Spleen (tissue), 11 donors: ENCODE measurements at regions not wholly inside any gene's neighbourhood (a gene's known extent, or its start where the extent isn't known, plus 50 kb on each side); places are given as distances from the start of the nearest gene placed in this dataset.
A peak's percentile ranks its signal among the peaks of the same experiment; 100 is the strongest.

Experiments
- DNase-seq: peaks from one replicate; pipeline ENCODE4 v3.0.0-alpha.2; 2020
- H3K27ac ChIP-seq, 8 donors: fragments of 200-600 bp; sonication (generic) in 7 of 8; 1 replicate in 4 of 8; 2 replicates in 4 of 8; pipeline versions ENCODE4 v1.5.0 to v1.8.0; 2016 to 2021; ENCODE audit warnings: inconsistent platforms in 4 of 8, mild to moderate bottlenecking in 4 of 8, moderate library complexity in 1 of 8
- H3K27me3 ChIP-seq, 7 donors: fragments of 200-600 bp; sonication (generic) in 6 of 7; replicated peaks in 1 of 7; 1 replicate in 4 of 7; 2 replicates in 3 of 7; pipeline versions ENCODE4 v1.5.0 to v1.8.0; 2016 to 2021; ENCODE audit warnings: inconsistent platforms in 3 of 7, mild to moderate bottlenecking in 1 of 7
- H3K36me3 ChIP-seq, 6 donors: fragments of 200-600 bp; sonication (generic) in 5 of 6; 1 replicate in 4 of 6; 2 replicates in 2 of 6; pipeline versions ENCODE4 v1.5.0 to v1.8.0; 2016 to 2021; ENCODE audit warnings: inconsistent platforms in 2 of 6
- H3K4me1 ChIP-seq, 6 donors: fragments of 200-600 bp; sonication (generic) in 5 of 6; 1 replicate in 3 of 6; 2 replicates in 3 of 6; pipeline versions ENCODE4 v1.5.0 to v1.8.0; 2016 to 2021; ENCODE audit warnings: inconsistent platforms in 3 of 6
- H3K4me3 ChIP-seq, 8 donors: fragments of 200-600 bp; sonication (generic) in 7 of 8; 1 replicate in 4 of 8; 2 replicates in 4 of 8; pipeline versions ENCODE4 v1.5.0 to v1.8.0; 2016 to 2021; ENCODE audit warnings: inconsistent platforms in 4 of 8, mild to moderate bottlenecking in 4 of 8, moderate library complexity in 2 of 8
- H3K9me3 ChIP-seq, 8 donors: fragments of 200-600 bp; sonication (generic) in 7 of 8; 1 replicate in 4 of 8; 2 replicates in 4 of 8; pipeline versions ENCODE4 v1.5.0 to v1.8.0; 2016 to 2021; ENCODE audit warnings: inconsistent platforms in 4 of 8
- CTCF ChIP-seq, 11 experiments: fragments of 200-600 bp in 7 of 11; fragments of 450-650 bp in 4 of 11; sonication (generic) in 4 of 11; IDR thresholded peaks in 8 of 11; conservative IDR thresholded peaks in 3 of 11; 1 replicate in 7 of 11; 2 replicates in 4 of 11; pipeline versions ENCODE4 v1.4.0 to v1.8.0; 2016 to 2021; ENCODE audit warnings: antibody characterized with exemption in 11 of 11, inconsistent platforms in 4 of 11, mild to moderate bottlenecking in 1 of 11
- POLR2A ChIP-seq, 3 donors: fragments of 450-650 bp; IDR thresholded peaks; one replicate each; pipeline ENCODE4 v1.5.1; 2017; ENCODE audit warnings: antibody characterized with exemption in 3 of 3, mild to moderate bottlenecking in 1 of 3
- POLR2AphosphoS5 ChIP-seq, 3 donors: sonication (generic); formaldehyde crosslinking; IDR thresholded peaks; one replicate each; pipeline ENCODE4 v1.5.1; 2017; ENCODE audit warnings: antibody characterized with exemption in 3 of 3
- WGBS, 5 donors: extraction: QIAGEN DNeasy Blood & Tissue Kit in 3 of 5; methylation state at CpG; one replicate each; pipeline versions ENCODE4 v1.1.5 to v1.1.7; 2013 to 2018; 5-methylcytosine and 5-hydroxymethylcytosine counted together
- intact Hi-C: fragments of 100-400 bp; cut with DNase I; formaldehyde crosslinking; loops from one replicate; pipeline ENCODE4 v1.15.0; 2023; ENCODE audit warnings: low total_unique reads
- donor health status: healthy with polysubstance abuse.
- donor health status: DM: no; HTN: no; CAD: no; lungs with moderate emphysema.
- donor health status: DM: no; HTN: no; CAD: no.
- donor health status: Bipolar disorder and iron deficiency.
- donor health status: healthy.
- donor health status: DM: no; HTN: no; CAD: no.
- donor health status: DM: yes; HTN: yes; CAD: no.

- Histone ChIP-seq H3K27ac (no peak overlapping the region), H3K4me1 (no peaks in the 10 kb centered on the region), H3K9me3 (no peaks in the 10 kb centered on the region), H3K4me3 (no peak overlapping the region), H3K36me3 (no peaks in the 10 kb centered on the region), H3K27me3 (peaks cover 0 to 37% (median 0%) of the 10 kb centered on the region in 7 donors)
- TF ChIP-seq POLR2AphosphoS5 (IDR thresholded peaks at IDR 0.05) (no peak), CTCF (IDR thresholded peaks at IDR 0.05 in 8 of 11, conservative IDR thresholded peaks at IDR 0.05 in 3 of 11) (no peak), POLR2A (IDR thresholded peaks at IDR 0.05) (no peak)
- no peak for DNase-seq
- WGBS, 5 donors = 53 to 72% (median 62%) methylated on average over 7 of the region's 7 CpGs
- intact Hi-C loops = no loop called here
These were observed 378.2 kb upstream of the SULF2 start for GRCh38 chr20:48163505-48163904.

GRCh38 chr20:48162621-48163020 lies 377.3 kb upstream of the SULF2 start:
- H3K27ac ChIP-seq = no peak overlapping the region
- H3K9me3 ChIP-seq = no peaks in the 10 kb centered on the region
- intact Hi-C loops = no loop called here
- DNase-seq = no peak
- 76 to 93% (median 88%) methylated on average over 13 of the region's 13 CpGs for WGBS, 5 donors
- H3K4me1 ChIP-seq = no peaks in the 10 kb centered on the region
- H3K4me3 ChIP-seq = no peak overlapping the region
- H3K36me3 ChIP-seq = no peaks in the 10 kb centered on the region
- peaks cover 0 to 37% (median 0%) of the 10 kb centered on the region in 7 donors for H3K27me3 ChIP-seq
- TF ChIP-seq POLR2A (IDR thresholded peaks at IDR 0.05) (no peak), POLR2AphosphoS5 (IDR thresholded peaks at IDR 0.05) (no peak), CTCF (IDR thresholded peaks at IDR 0.05 in 8 of 11, conservative IDR thresholded peaks at IDR 0.05 in 3 of 11) (no peak)

- no peak for TF ChIP-seq POLR2A (IDR thresholded peaks at IDR 0.05)
- TF ChIP-seq POLR2AphosphoS5 (IDR thresholded peaks at IDR 0.05) = peak in 2 of 3 donors; percentile 10 to 17
- no peak for TF ChIP-seq CTCF (IDR thresholded peaks at IDR 0.05 in 8 of 11, conservative IDR thresholded peaks at IDR 0.05 in 3 of 11)
- Histone ChIP-seq H3K4me3 (no peak overlapping the region), H3K9me3 (peaks cover 0 to 21% (median 11%) of the 10 kb centered on the region in 8 donors), H3K4me1 (no peaks in the 10 kb centered on the region), H3K27ac (no peak overlapping the region), H3K36me3 (no peaks in the 10 kb centered on the region), H3K27me3 (peaks cover 0 to 14% (median 0%) of the 10 kb centered on the region in 7 donors)
- 71 to 81% (median 77%) methylated on average over 11 of the region's 11 CpGs for WGBS, 5 donors
- no peak for DNase-seq
- intact Hi-C loops = no loop called here
These were observed 374.1 kb upstream of the SULF2 start for GRCh38 chr20:48159145-48160008.

GRCh38 chr20:48158014-48158413 lies 372.7 kb upstream of the SULF2 start:
- no peaks in the 10 kb centered on the region for H3K4me1 ChIP-seq
- TF ChIP-seq CTCF (IDR thresholded peaks at IDR 0.05 in 8 of 11, conservative IDR thresholded peaks at IDR 0.05 in 3 of 11) (no peak), POLR2A (IDR thresholded peaks at IDR 0.05) (no peak), POLR2AphosphoS5 (IDR thresholded peaks at IDR 0.05) (no peak)
- no peak overlapping the region for H3K27ac ChIP-seq
- peaks cover 0 to 21% (median 11%) of the 10 kb centered on the region in 8 donors for H3K9me3 ChIP-seq
- DNase-seq = no peak
- no peak overlapping the region for H3K4me3 ChIP-seq
- 61 to 81% (median 71%) methylated on average over 2 of the region's 2 CpGs for WGBS, 5 donors
- no peaks in the 10 kb centered on the region for H3K36me3 ChIP-seq
- peaks cover 0 to 14% (median 0%) of the 10 kb centered on the region in 7 donors for H3K27me3 ChIP-seq
- intact Hi-C loops = no loop called here
